NCI-H2107 (cell line): ENCODE measurements at regions not wholly inside any gene's neighbourhood (a gene's known extent, or its start where the extent isn't known, plus 50 kb on each side); places are given as distances from the start of the nearest gene placed in this dataset.
"Not testable (repeated sequence)": the region's sequence is repeated elsewhere in the genome, so short reads cannot be mapped to it uniquely, and the experiment has no call there.

Experiments used
- DNase-seq: peaks from one replicate; lab custom pipeline; 2025; lab: John Stamatoyannopoulos, UW

DNA sequence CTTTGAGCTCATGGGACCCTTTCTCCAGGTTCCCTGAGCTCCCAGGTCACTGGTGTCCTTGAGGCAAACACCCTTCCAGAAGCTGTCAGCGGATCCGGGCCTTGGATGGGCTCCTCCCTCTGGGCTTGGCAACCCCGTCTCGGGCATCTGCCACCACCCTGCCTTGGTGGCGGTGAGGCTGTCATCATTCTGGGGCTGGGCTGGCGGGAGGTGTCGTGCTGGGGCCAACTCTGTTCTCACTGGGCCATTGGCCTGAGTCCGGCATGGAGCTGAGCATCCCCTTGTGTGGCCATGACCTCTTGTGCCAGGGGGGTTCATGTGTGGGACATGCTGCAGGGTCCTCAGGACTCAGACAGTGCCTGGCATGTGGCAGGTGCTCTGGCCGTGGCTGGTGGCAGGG lies 197.6 kb downstream of the LAT start:
- DNase-seq, result no peak

DNA sequence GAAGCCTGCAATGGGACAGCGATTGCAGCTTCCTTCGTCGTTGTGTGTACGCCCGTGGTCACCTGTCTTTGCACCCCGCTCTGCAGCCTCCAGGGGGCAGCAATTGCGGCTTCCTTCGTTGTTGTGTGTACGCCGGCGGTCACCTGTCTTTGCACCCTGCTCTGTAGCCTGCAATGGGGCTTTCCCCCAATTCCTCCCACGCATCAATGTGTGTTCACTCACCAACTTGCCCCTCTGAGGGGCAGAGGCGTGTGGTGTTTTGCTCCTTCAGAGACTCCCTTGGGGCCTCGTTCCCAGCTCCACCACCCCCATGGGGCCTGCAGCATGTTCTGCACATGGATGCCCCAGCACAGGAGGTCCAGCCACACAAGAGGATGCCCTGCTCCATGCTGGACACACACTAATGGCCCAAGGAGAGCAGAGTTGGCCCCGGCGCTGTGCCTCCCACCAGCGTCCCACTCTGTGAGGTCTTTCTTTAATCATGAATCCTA lies 197.1 kb downstream of the LAT start:
- not testable (repeated sequence) for DNase-seq

DNA sequence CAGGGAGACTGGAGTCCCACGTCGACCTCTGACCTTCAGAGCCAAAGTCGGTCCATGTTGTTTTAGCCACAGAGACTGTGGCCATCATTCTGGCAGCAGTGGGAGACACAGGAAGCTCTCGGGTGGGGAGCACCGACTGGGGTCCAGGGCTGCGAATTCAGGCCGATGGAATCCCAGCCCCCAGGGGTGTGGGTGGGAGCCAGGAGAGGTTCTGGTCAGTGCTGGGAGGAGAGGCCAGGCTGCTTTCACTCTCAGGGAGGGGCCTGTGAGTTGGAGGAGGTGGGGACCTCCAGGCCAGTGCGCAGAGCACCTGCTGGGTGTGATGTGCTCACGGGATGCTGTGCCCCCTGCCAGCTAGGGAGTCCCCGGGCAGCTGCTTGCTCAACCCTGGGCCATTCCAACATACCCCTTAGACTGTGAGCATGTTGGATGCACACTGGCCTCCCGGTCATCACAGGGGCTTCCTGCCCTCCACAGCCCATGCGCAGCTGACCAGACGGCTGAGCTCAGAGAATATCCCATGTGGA lies 196.5 kb downstream of the LAT start:
- DNase-seq, result not testable (repeated sequence)

DNA sequence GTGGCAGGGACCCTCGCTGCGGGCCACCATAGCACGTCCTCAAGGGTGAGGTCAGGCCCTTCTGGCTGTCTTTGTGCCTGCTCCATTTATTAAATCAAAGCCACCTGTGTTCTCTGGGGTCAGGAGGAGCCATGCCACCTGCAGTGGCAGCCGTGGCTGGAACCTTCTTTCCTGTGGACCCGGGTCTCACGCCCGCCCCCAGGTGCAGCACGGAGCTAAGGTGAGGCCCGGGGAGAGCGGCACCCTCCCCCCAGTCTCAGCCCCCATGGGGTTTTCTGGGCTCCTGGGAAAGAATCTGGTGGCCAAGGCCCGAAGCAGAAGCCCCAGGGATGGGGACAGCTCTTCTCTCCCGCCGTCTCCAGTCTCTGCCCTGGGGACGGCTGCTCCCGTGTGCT lies 195.4 kb downstream of the LAT start:
- DNase-seq, result not testable (repeated sequence)

DNA sequence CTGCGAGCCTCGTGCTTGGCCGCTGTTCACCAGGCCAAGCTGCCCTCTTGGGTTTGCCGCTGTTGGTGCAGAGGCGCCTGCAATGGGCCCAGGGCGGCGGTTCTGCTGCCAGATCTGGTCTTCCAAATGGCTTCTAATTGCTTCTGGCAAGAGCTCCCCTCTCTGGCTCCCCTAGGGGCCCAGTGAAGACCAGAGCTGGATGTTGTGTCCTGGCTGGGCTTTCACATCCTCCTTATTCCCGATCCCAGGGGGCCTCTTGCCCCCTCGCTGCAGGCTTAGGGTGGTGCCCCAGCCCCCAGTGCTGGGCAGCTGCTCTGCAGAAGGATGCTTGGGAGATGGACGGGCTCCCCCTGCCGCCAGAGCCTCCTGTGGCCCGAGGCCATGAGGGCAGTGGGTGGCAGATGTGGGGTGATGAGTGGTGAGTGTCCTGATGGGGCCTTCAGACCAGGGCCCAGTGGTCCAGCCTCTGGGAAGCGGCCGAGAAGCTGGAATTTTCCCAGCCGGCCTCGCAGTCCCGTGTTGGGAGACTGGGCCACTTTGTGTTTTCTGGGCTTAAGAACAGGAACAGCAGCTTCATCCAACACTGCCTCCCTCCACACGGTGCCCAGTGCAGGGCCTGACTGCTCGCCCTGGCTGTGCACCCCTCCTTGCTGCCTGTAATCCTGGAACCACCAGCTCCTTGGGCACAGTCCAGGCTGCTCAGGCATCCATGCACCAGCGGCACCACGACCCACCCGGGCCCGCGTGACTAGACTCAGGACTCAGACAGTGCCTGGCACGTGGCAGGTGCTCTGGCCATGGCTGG lies 194.8 kb downstream of the LAT start:
- not testable (repeated sequence) for DNase-seq

DNA sequence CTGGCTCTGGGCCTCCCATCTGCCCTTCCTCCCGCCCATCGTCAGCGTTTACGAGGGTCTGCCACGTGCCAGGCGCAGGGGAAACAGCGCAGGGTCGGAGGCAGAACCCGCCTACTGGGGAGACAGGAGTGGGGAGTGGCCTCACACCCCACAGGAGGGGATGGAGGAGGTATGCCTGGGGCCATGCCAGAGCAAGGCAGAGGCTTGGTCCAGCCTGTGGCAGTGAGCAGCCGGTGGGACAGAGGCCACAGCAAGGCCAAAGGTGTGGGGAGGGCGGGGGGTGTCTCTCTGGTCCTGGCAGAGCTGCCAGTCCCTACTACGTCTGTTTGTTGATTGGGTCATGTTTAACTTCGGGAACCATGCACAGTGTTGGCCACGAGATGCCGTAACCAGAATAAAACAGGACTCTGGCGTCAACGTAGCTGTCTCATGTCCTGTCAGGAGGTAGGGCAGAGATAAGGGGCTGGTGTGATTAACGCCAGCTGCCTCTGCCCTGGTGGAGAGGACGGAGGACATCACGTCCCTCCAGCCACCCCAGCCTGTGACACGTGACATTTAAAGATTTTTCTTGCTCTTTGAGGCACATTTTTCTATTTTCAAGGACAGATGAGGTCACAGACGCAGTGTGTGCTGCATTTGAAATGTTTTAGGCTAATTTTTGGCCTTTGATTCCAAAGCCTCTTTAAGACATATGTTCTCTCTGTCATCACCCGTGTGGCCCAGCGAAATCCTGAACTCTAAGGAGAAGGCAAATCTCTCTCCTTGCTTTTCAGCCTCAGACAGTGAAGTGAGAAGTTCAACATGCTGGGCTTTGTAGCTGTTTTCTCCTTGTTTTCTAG lies 193.3 kb downstream of the LAT start:
- DNase-seq, result not testable (repeated sequence)

DNA sequence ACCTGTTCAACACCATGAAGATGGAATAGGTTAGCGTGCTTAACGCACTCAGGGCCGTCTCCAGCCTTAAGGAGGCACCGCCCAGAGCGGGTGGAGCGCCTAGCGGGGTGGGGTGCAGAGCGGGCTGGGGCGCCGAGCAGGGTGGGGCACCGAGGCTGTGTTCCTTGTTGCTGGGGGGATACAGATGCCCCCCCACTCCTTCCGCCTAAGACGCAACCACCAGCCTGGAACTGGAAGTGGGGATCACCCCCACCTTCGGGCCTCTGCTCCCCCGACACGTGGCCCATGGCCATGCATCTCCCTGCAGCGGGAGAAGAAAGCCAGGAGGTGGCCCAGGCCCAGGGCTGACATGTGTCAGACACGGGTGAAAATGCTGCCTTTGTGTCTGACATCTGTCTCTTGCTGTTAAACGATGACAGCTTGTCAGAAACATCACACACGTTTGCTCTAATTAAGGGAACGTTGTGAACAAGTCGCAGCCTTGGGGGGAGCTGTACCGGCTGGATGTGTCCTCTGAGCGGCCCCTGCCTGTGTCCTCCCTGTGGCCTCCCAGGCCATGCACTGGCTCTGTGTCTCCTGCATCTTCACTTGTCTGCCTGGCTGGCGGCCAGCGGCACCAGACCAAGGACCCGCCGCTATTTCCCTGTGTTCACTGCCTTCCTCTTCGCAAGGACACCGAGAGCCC lies 192.5 kb downstream of the LAT start:
- not testable (repeated sequence) for DNase-seq

DNA sequence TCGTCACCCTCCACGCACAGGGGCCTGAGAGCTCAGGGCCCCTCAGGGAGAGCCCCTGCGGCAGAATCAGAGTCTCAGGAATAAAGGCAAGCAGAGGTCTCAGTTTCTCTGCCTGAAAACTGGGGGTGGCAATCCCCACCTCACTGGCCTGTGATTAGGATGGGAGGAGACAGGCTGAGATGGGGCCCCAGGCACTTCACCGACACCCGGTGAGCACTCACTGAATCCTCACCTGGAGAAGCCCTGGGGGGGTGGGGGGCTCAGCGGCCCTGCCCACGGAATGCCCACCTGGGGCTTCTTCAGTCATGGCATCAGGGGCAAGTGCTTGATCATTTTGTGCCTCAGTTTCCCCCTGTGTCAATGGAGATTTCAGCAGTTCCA lies 192.0 kb downstream of the LAT start:
- not testable (repeated sequence) for DNase-seq

DNA sequence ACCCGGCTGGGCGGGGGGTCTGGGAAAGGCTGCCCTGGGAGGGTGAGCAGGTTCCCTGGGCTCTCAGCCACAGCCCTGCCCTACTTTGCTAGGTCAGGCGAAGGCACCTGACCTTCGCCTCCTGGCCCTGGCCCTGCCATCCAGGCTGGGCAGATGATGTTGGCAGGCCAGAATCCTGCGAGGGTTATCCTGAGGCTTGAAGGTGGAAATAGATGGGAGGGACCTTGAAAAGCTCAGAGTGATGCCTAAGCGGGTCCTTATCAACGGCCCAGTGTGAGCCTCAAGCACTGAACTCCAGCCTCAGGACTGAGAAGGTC lies 191.3 kb downstream of the LAT start:
- DNase-seq, result not testable (repeated sequence)

DNA sequence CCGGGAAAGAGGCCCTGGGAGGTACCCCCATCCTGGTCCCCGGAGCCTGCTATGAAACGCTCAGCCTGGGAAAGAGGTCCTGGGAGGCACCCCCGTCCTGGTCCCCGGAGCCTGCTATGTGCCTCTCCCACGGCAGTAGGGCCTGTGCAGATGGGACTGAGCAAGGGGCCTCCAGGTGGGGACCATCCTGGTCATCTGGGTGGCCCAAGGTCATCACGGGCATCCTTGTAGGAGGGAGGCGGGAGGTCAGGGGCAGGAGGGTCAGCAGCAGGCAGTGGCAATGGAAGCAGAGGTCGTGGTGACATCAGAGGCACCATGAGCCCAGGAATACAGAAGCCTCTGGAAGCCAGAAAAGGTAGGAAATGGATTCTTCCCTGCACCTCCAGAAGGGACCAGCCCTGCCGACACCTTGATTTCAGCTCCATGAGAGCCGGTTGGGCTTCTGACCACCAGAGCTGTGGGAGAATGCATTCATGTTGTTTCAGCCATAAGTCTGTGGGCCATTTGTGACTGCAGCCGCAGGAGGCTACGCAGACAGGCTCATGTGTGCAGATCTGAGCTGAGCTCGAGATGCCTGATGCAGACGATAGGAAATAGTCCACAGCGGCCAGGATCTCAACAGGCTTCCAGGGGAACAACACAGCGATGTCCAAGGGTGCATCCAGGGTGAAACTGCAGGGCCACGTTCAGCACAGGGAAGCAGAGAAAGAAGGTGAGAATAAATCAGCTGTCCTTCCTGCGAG lies 190.7 kb downstream of the LAT start:
- not testable (repeated sequence) for DNase-seq

DNA sequence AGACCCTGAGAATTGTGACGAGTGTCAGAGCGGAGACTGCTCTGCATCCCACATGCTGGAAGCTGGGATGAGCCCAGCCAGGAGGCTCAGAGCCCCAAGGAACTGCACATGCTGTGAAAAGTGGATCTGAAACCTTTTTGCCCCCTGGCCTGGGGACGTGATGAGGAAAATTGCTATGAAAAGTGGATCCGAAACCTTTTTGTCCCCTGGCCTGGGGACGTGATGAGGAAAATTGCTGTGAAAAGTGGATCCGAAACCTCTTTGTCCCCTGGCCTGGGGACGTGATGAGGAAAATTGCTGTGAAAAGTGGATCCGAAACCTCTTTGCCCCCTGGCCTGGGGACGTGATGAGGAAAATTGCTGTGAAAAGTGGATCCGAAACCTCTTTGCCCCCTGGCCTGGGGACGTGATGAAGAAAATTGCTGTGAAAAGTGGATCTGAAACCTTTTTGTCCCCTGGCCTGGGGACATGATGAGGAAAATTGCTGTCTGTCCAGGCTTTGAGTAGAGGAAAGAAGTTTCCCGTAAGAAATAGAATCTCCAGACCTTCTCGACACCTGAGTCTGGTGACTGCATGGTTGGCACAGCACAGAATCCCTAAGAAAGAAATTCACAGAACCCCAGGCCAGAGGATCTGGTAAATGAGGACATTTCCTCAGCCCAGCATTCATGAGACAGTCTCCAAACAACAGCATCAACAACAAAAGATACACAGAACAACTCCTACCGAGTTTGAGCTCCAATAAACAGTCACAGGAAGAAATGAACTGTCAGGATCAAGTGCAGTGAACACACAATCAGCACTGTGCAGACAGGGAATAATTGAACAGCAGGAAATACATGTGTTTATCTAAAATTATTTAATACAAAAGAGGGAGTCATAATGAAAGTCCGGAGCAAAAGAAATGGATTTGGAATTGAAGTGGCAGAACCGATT lies 188.8 kb downstream of the LAT start:
- DNase-seq, result not testable (repeated sequence)

DNA sequence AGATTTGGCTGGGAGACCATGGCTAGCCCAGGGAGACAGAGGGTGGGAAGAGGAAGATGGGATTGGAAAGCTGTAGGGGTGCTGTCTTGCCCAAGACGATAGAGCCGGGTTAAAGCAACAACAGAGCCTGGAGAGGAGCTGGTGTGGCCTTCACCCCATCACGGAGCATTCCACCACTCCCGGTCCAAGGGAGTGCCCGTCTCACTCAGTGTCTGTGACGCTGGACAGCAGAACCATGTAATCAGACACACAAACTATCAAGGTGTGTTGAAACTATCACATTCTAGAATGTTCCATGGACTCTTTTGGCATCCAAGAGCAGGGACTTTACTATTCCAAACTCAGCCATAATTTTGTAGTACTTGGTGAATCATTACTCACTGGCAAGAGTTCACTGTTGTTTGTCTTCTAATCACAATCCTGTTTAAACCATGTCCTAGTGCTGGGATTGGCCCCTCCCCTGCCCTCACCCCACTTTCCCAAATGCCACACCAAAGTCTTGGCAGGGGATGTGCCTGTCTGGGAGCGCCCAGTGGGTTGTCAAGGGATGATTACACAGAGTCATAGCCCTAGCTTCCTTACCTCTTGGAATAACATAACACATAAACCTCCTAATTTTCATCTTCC lies 187.4 kb downstream of the LAT start:
- not testable (repeated sequence) for DNase-seq

DNA sequence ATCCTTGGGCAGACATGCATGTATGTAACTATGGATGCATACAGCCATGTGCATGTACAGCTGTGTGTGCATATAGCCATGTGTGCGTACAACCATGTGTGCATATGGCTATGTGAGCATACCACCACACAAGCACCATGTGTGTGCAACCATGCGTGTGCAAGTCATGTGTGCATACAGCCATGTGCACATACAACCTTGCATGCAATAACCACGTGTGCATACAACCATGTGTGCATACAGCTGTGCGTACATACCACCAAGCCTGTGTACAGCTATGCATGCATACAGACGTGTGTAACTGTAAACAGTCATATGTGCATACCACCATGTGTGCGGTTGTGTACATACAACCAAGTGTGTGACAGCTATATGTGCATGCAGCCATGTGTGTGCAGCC lies 186.4 kb downstream of the LAT start:
- DNase-seq, result not testable (repeated sequence)

DNA sequence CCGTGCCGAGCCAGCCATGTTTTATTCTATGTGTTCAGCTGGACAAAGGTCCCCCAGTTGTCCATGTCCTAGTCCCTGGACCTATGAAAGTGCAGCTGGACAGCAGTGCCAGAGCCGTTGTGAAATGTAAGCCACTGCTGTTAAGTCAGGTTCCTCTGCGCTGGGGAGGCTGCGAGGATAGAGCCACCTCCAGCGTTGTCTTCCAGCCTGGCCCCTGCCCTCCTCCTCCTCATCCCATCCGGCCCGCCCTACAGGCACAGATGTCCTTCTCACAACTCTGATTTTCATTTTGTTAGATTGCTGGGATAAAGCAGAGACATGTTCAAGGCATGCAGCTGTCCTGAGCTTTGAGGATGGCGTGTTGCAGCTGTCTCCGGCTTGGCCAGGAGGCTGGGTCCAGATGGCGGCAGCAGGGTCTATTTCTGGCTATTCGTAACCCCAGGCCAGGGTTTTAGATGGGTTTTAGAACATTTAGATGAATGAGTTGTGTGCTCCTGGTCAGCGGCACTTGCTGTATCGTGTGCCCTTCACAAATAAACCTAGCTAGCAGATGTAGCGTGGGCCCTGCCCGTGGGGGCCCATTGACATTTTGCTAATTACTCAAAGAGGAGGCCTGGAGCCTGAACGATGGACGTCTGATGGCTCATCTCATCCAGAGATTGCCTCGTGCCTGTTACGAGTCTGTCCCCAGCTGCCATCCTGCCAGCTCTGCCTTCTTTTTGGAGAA lies 185.7 kb downstream of the LAT start:
- not testable (repeated sequence) for DNase-seq

DNA sequence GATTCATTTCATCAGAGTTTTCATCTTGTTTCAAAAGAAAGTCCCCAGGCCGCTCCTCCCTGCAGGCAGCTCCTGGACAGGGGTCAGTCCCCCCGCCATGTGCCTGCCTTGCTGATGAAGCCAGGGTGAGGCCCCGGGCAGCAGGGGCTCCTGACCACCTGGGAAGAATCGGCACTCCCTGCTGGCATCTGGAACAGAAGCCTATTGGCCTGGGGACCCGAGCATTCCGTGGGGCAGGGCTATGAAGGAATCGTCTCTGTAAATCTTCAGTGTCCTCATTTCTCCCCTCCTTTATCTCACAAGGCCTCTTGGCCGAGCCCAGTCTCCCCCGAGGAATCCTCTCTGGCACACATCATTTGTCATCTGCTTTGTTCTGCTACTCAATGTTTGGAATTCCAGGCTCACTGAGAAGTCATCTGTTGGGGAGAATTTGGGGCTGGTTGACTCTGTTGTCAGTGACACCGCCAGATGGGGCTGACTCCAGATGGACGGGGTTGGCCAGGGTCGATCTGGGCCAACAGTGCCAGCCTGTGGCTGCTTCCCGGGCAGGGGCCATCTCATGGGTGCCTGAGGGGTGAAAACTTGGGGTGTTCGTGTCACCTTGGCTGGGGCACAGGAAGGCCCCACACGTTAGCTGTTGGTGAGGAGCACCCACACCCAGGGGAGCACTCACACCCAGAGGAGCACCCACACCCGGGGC lies 184.6 kb downstream of the LAT start:
- DNase-seq, result not testable (repeated sequence)

DNA sequence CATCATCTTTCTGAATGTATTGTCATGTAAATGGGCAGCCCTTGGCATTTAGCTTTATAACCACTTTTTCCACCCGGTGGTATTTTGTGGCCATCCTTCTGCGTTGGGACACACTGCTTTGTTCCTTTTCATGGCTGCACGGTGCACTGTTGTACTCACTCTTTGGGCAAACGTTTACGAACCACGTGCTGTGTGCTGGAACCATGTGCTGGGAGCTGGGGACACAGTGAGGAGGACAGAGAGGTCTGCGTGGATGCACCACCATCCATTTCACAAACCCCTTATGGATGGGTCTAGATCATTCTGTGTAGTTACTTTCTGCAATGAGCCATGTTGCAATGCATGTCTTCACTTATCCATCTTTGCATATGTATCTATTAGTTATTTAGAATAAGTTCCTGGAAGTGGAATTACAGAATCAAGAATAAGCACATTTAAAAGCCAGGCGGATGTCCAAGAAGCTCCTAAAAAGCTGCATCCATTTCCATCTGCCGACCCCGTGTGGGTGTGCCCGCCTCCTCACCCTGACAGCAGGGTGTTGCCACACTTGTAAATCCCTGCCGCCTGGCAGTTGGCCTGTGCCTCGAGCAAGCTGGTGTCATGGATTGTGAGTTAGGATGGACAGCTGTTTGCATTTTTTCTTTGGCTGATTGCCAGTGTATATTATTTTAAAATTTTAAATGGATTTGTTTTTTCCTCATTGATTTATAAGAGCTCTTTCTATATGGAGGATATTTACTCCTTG lies 183.8 kb downstream of the LAT start:
- not testable (repeated sequence) for DNase-seq

DNA sequence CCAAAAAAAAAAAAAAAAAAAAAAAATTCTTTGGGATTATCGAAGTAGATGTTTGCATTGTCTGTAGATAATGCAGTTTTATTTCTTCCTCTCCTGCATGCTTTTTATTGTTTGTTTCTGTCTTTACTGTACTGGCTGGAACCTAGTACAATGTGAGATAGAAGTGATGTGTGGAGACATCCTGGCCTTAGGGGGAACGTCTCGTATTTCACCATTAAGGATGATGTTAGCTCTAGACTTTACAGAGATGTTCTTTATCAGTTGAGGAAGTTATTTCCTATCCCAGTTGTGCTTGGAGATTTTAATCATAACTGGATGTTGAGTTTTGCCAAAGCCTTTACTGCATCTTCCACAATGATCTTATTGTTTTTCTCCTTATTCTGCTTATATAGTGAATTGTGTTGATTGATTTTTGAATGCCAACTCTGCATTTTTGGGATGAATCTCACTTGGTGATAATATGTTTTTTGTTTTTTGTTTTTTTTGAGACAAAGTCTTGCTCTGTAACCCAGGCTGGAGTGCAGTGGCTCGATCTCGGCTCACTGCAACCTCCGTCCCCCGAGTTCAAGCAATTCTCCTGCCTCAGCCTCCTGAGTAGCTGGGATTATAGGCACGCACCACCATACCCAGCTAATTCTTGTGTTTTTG lies 179.7 kb downstream of the LAT start:
- DNase-seq, result not testable (repeated sequence)
